GM19351 (cell line): ENCODE measurements at regions not wholly inside any gene's neighbourhood (a gene's known extent, or its start where the extent isn't known, plus 50 kb on each side); places are given as distances from the start of the nearest gene placed in this dataset.
"Not testable (repeated sequence)": the region's sequence is repeated elsewhere in the genome, so short reads cannot be mapped to it uniquely, and the experiment has no call there.

Source experiments
- ATAC-seq: cut with Tn5 transposase; IDR thresholded peaks from one replicate; pipeline ENCODE4 v1.9.1; 2021; ENCODE audit warnings: mild to moderate bottlenecking, moderate library complexity; ENCODE audit not compliant: unreplicated experiment

GRCh38 chr15:93333126-93333525 lies 244.1 kb upstream of the RGMA start:
- ATAC-seq, result not testable (repeated sequence)

GRCh38 chr15:93332168-93332553 lies 243.2 kb upstream of the RGMA start:
- ATAC-seq, result no peak

- ATAC-seq, result no peak
Measured at GRCh38 chr15:93331545-93332167, 242.6 kb upstream of the RGMA start.

- no peak for ATAC-seq
Measured at GRCh38 chr15:93330912-93331544, 242.0 kb upstream of the RGMA start.

GRCh38 chr15:93327364-93327763 lies 238.4 kb upstream of the RGMA start:
- ATAC-seq, result no peak

- ATAC-seq, result no peak
Measured at GRCh38 chr15:93324186-93324975, 235.4 kb upstream of the RGMA start.

- no peak for ATAC-seq
Measured at GRCh38 chr15:93321881-93322282, 232.9 kb upstream of the RGMA start.

- no peak for ATAC-seq
Measured at GRCh38 chr15:93319121-93319814, 230.3 kb upstream of the RGMA start.

- no peak for ATAC-seq
Measured at GRCh38 chr15:93317772-93318171, 228.8 kb upstream of the RGMA start.

- no peak for ATAC-seq
Measured at GRCh38 chr15:93314245-93314644, 225.2 kb upstream of the RGMA start.

- ATAC-seq, result no peak
Measured at GRCh38 chr15:93312891-93313486, 224.0 kb upstream of the RGMA start.

- ATAC-seq, result no peak
Measured at GRCh38 chr15:93311620-93312019, 222.6 kb upstream of the RGMA start.

- ATAC-seq, result no peak
Measured at GRCh38 chr15:93308026-93308690, 219.1 kb upstream of the RGMA start.

- no peak for ATAC-seq
Measured at GRCh38 chr15:93307513-93307912, 218.5 kb upstream of the RGMA start.

GRCh38 chr15:93305306-93305705 lies 216.3 kb upstream of the RGMA start:
- ATAC-seq, result no peak

- no peak for ATAC-seq
Measured at GRCh38 chr15:93302080-93302765, 213.2 kb upstream of the RGMA start.

- no peak for ATAC-seq
Measured at GRCh38 chr15:93300796-93301195, 211.8 kb upstream of the RGMA start.

- no peak for ATAC-seq
Measured at GRCh38 chr15:93299675-93300074, 210.7 kb upstream of the RGMA start.

GRCh38 chr15:93298901-93299300 lies 209.9 kb upstream of the RGMA start:
- no peak for ATAC-seq
